HCT116 (cell line): ENCODE measurements at regions not wholly inside any gene's neighbourhood (a gene's known extent, or its start where the extent isn't known, plus 50 kb on each side); places are given as distances from the start of the nearest gene placed in this dataset.

Experiments
- ATAC-seq: fragments of 200-7000 bp; cut with Tn5 transposase; 2 replicates; pipeline ENCODE4 v1.9.1; 2020; ENCODE audit warnings: mild to moderate bottlenecking, moderate library complexity
- BruUV-seq: library from RNA; stranded (reverse); fragments of 400-500 nt; replicated peaks from 2 replicates; lab custom pipeline; 2021; lab: Mats Ljungman, UMichigan
- CTCF ChIA-PET: fragments of 300-600 bp; sonication (Branson Sonifier 250); formaldehyde crosslinking; loops from one replicate; lab custom pipeline; 2021; ENCODE audit warnings: antibody characterized with exemption; lab: Charles Lee
- POLR2A ChIA-PET: fragments of 300-600, 350-600 bp; sonication (Branson Sonifier 250); formaldehyde crosslinking; loops from one replicate; lab custom pipeline; 2021; ENCODE audit warnings: antibody characterized with exemption; lab: Charles Lee
- RAD21 ChIA-PET, 2 experiments: fragments of 300-600 bp; sonication (Branson Sonifier 250); formaldehyde crosslinking; loops; one replicate each; lab custom pipeline; 2023; ENCODE audit warnings: low total read pairs in 2 of 2; ENCODE audit not compliant: uncharacterized antibody in 2 of 2, unreplicated experiment in 2 of 2, low non-redundant PET in 1 of 2; lab: Charles Lee
- DNase-seq: peaks from one replicate; pipeline ENCODE4 v3.0.0-alpha.2; 2010; ENCODE audit warnings: low read depth, low spot score
- H2AFZ ChIP-seq: fragments of 200-600 bp; shearing (Covaris generic), sonication (generic); 2 replicates; pipeline ENCODE4 v1.6.1; 2017; ENCODE audit warnings: low read depth, mixed run types, mixed read lengths, antibody characterized with exemption, low read length; ENCODE audit not compliant: poor library complexity, severe bottlenecking
- H3K27ac ChIP-seq: 2 replicates; pipeline ENCODE4 v1.5.1; 2012; ENCODE audit warnings: low read depth, low read length
- H3K27me3 ChIP-seq: fragments of 200-600 bp; sonication (generic); 2 replicates; pipeline ENCODE4 v1.6.1; 2016; ENCODE audit warnings: mixed run types, low read length, mixed read lengths; ENCODE audit not compliant: insufficient read depth
- H3K36me3 ChIP-seq, 2 experiments: fragments of 200-500 bp in 1 of 2; fragments of 200-600 bp in 1 of 2; sonication (Bioruptor generic) in 1 of 2; sonication (generic) in 1 of 2; 2 replicates each; pipeline versions ENCODE4 v1.5.1 to v1.6.1; 2014 to 2016; ENCODE audit warnings: low read length in 2 of 2, inconsistent platforms in 1 of 2, mixed read lengths in 1 of 2, mixed run types in 1 of 2; ENCODE audit not compliant: insufficient read depth in 2 of 2, control insufficient read depth in 1 of 2
- H3K4me1 ChIP-seq, 2 experiments: fragments of 200-600 bp in 1 of 2; sonication (generic) in 1 of 2; 2 replicates each; pipeline versions ENCODE4 v1.5.1 to v1.6.1; 2012 to 2017; ENCODE audit warnings: low read length in 2 of 2, inconsistent platforms in 1 of 2, mild to moderate bottlenecking in 1 of 2, mixed read lengths in 1 of 2, mixed run types in 1 of 2, moderate library complexity in 1 of 2; ENCODE audit not compliant: insufficient read depth in 2 of 2, control insufficient read depth in 1 of 2
- H3K4me2 ChIP-seq: fragments of 200-600 bp; sonication (generic); 2 replicates; pipeline ENCODE4 v1.6.1; 2017; ENCODE audit warnings: mixed run types, low read length, mixed read lengths
- H3K4me3 ChIP-seq, 2 experiments: fragments of 200-600 bp in 1 of 2; sonication (generic) in 1 of 2; replicated peaks in 1 of 2; 2 replicates each; pipeline ENCODE4 v1.5.1; 2011 to 2016; ENCODE audit warnings: low read length in 2 of 2, control low read depth in 1 of 2, low read depth in 1 of 2, mild to moderate bottlenecking in 1 of 2, mixed read lengths in 1 of 2, mixed run types in 1 of 2
- H3K79me2 ChIP-seq: fragments of 200-600 bp; sonication (generic); 2 replicates; pipeline ENCODE4 v1.6.1; 2017; ENCODE audit warnings: mild to moderate bottlenecking, mixed run types, low read length, moderate library complexity, mixed read lengths; ENCODE audit not compliant: insufficient read depth
- H3K9ac ChIP-seq: fragments of 200-600 bp; sonication (generic); 2 replicates; pipeline ENCODE4 v1.6.1; 2016; ENCODE audit warnings: low read length, mixed read lengths
- H3K9me2 ChIP-seq: fragments of 200-600 bp; sonication (generic), shearing (Covaris generic); 2 replicates; pipeline ENCODE4 v1.6.1; 2017; ENCODE audit warnings: mixed run types, mild to moderate bottlenecking, moderate library complexity; ENCODE audit not compliant: insufficient read depth
- H3K9me3 ChIP-seq, 2 experiments: fragments of 200-500 bp in 1 of 2; fragments of 200-600 bp in 1 of 2; sonication (Bioruptor generic) in 1 of 2; sonication (generic) in 1 of 2; 2 replicates each; pipeline ENCODE4 v1.6.1; 2014 to 2017; ENCODE audit warnings: low read length in 2 of 2, mixed read lengths in 2 of 2, inconsistent platforms in 1 of 2, low read depth in 1 of 2, mild to moderate bottlenecking in 1 of 2, mixed run types in 1 of 2, moderate library complexity in 1 of 2; ENCODE audit not compliant: control insufficient read depth in 1 of 2, insufficient read depth in 1 of 2
- H4K20me1 ChIP-seq: fragments of 200-600 bp; sonication (generic), shearing (Covaris generic); 2 replicates; pipeline ENCODE4 v1.6.1; 2017; ENCODE audit warnings: mixed run types, mild to moderate bottlenecking, moderate library complexity; ENCODE audit not compliant: insufficient read depth
- ATF3 ChIP-seq: IDR thresholded peaks from 2 replicates; pipeline ENCODE4 v1.6.1; 2012
- CBX3 ChIP-seq: IDR thresholded peaks from 2 replicates; pipeline ENCODE4 v1.6.1; 2012; ENCODE audit warnings: low read depth
- EGR1 ChIP-seq: IDR thresholded peaks from 2 replicates; pipeline ENCODE4 v1.6.1; 2012; ENCODE audit warnings: low read depth
- EZH2 ChIP-seq: fragments of 200-600 bp; sonication (generic); IDR thresholded peaks from 2 replicates; pipeline ENCODE4 v1.6.1; 2017; ENCODE audit warnings: antibody characterized with exemption, mixed run types
- FOSL1 ChIP-seq: IDR thresholded peaks from 2 replicates; pipeline ENCODE4 v1.6.1; 2012; ENCODE audit warnings: low read depth
- JUND ChIP-seq: IDR thresholded peaks from 2 replicates; pipeline ENCODE4 v1.6.1; 2012
- MAX ChIP-seq: IDR thresholded peaks from 2 replicates; pipeline ENCODE4 v1.6.1; 2012
- POLR2A ChIP-seq: IDR thresholded peaks from 2 replicates; pipeline ENCODE4 v1.7.0; 2011; ENCODE audit warnings: borderline replicate concordance; ENCODE audit not compliant: insufficient read depth, insufficient read length; ENCODE audit errors: extremely low read depth
- RAD21 ChIP-seq: IDR thresholded peaks from 2 replicates; pipeline ENCODE4 v1.6.1; 2012; ENCODE audit warnings: low read depth, mild to moderate bottlenecking
- REST ChIP-seq: IDR thresholded peaks from 2 replicates; pipeline ENCODE4 v1.6.1; 2012; ENCODE audit warnings: low read depth
- SIN3A ChIP-seq: IDR thresholded peaks from 2 replicates; pipeline ENCODE4 v1.6.1; 2012; ENCODE audit warnings: low read depth
- SP1 ChIP-seq: IDR thresholded peaks from 2 replicates; pipeline ENCODE4 v1.6.1; 2012; ENCODE audit warnings: low read depth
- TCF7L2 ChIP-seq: IDR thresholded peaks from 2 replicates; pipeline ENCODE4 v1.7.0; 2011; ENCODE audit warnings: borderline replicate concordance, inconsistent platforms; ENCODE audit not compliant: insufficient read depth, insufficient read length; ENCODE audit errors: extremely low read depth
- YY1 ChIP-seq: IDR thresholded peaks from 2 replicates; pipeline ENCODE4 v1.6.1; 2011; ENCODE audit warnings: low read length, low read depth, moderate library complexity, mild to moderate bottlenecking; ENCODE audit not compliant: insufficient replicate concordance; ENCODE audit errors: extremely low read depth
- ZNF274 ChIP-seq: fragments of 200-500 bp; sonication (Bioruptor generic); IDR thresholded peaks from 2 replicates; pipeline ENCODE4 v1.6.1; 2014; ENCODE audit warnings: mild to moderate bottlenecking, low read depth, low read length, inconsistent platforms
- intact Hi-C: fragments of 100-400 bp; cut with micrococcal nuclease; formaldehyde crosslinking; loops from 2 replicates; pipeline ENCODE4 v1.10.0; 2022

GRCh38 chr10:33510206-33510605 is 175.7 kb upstream of the NRP1 start:
- CTCF ChIA-PET = no interaction called here
- DNase-seq = no peak
- no peaks in the 10 kb centered on the region for H3K9me3 ChIP-seq
- no peak overlapping the region for H3K9ac ChIP-seq
- BruUV-seq = no TSS peak
- intact Hi-C loops = no loop called here
- RAD21 ChIA-PET = no interaction called here
- no peaks in the 10 kb centered on the region for H3K9me2 ChIP-seq
- H3K4me3 ChIP-seq = no peak overlapping the region
- no peaks in the 10 kb centered on the region for H3K36me3 ChIP-seq
- no peaks in the 10 kb centered on the region for H4K20me1 ChIP-seq
- TF ChIP-seq EZH2 (no peak), FOSL1 (no peak)
- H3K27me3 ChIP-seq = no peaks in the 10 kb centered on the region
- peaks cover 12 to 17% of the 10 kb centered on the region in 2 experiments; a peak in 3 of 4 replicates for H3K4me1 ChIP-seq
- no peak overlapping the region for H3K27ac ChIP-seq
- no peak for ATAC-seq
- no peaks in the 10 kb centered on the region for H3K79me2 ChIP-seq
- POLR2A ChIA-PET = no interaction called here
- no peak overlapping the region for H3K4me2 ChIP-seq
- H2AFZ ChIP-seq = no peak overlapping the region

- Histone ChIP-seq H3K4me1 (peaks cover 12 to 17% of the 10 kb centered on the region in 2 experiments; a peak in 3 of 4 replicates), H3K4me3 (peak overlapping the region in 1 of 2 experiments; percentile 26; a peak in 1 of 4 replicates), H3K27ac (no peak overlapping the region), H3K4me2 (peak overlapping the region; percentile 72), H3K36me3 (no peaks in the 10 kb centered on the region), H3K9me2 (no peaks in the 10 kb centered on the region), H2AFZ (peak overlapping the region; percentile 89), H3K9me3 (no peaks in the 10 kb centered on the region), H3K79me2 (no peaks in the 10 kb centered on the region), H4K20me1 (no peaks in the 10 kb centered on the region), H3K27me3 (no peaks in the 10 kb centered on the region), H3K9ac (no peak overlapping the region)
- intact Hi-C loops = no loop called here
- RAD21 ChIA-PET = no interaction called here
- POLR2A ChIA-PET = no interaction called here
- TF ChIP-seq TCF7L2 (peak; percentile 80), REST (no peak), SIN3A (no peak), FOSL1 (peak; percentile 79), POLR2A (no peak), ATF3 (0 out of 2 replicates have a peak, but pooled peaks have one; percentile 22), YY1 (no peak), MAX (peak; percentile 31; the same call in 1 of the 2 replicates), EZH2 (no peak), JUND (peak; percentile 82), SP1 (0 out of 2 replicates have a peak, but pooled peaks have one; percentile 31), ZNF274 (no peak), CBX3 (no peak), RAD21 (no peak), EGR1 (no peak)
- peak; percentile 56 for DNase-seq
- CTCF ChIA-PET = no interaction called here
- peak; percentile 91 for ATAC-seq
- no TSS peak for BruUV-seq
These were observed 174.9 kb upstream of the NRP1 start for GRCh38 chr10:33509231-33509831.
